Liver (tissue), 8 donors: ENCODE measurements at regions not wholly inside any gene's neighbourhood (a gene's known extent, or its start where the extent isn't known, plus 50 kb on each side); places are given as distances from the start of the nearest gene placed in this dataset.

Experiments used
- DNase-seq: peaks from one replicate; pipeline ENCODE4 v3.0.0-alpha.2; 2017; ENCODE audit warnings: low spot score
- H3K27ac ChIP-seq, 2 donors: one replicate each; pipeline ENCODE4 v1.7.0; 2013; ENCODE audit warnings: inconsistent platforms in 2 of 2, low read length in 2 of 2, control low read depth in 1 of 2, low read depth in 1 of 2, mild to moderate bottlenecking in 1 of 2
- H3K27me3 ChIP-seq, 4 donors: one replicate each; pipeline versions ENCODE4 v1.6.1 to v1.7.0; 2013; ENCODE audit warnings: low read length in 3 of 4, inconsistent platforms in 1 of 4, mild to moderate bottlenecking in 1 of 4, moderate library complexity in 1 of 4; ENCODE audit not compliant: control insufficient read depth in 4 of 4, insufficient read depth in 4 of 4
- H3K36me3 ChIP-seq, 4 donors: one replicate each; pipeline versions ENCODE4 v1.6.1 to v1.7.0; 2013; ENCODE audit warnings: low read length in 3 of 4, mild to moderate bottlenecking in 3 of 4, low read depth in 1 of 4, moderate library complexity in 1 of 4; ENCODE audit not compliant: control insufficient read depth in 4 of 4, insufficient read depth in 3 of 4
- H3K4me1 ChIP-seq, 4 donors: one replicate each; pipeline versions ENCODE4 v1.6.1 to v1.7.0; 2013; ENCODE audit warnings: low read length in 3 of 4, mild to moderate bottlenecking in 3 of 4, moderate library complexity in 1 of 4; ENCODE audit not compliant: control insufficient read depth in 4 of 4, insufficient read depth in 4 of 4
- H3K4me3 ChIP-seq, 3 donors: one replicate each; pipeline versions ENCODE4 v1.6.1 to v1.7.0; 2013; ENCODE audit warnings: low read length in 3 of 3, control low read depth in 1 of 3, low read depth in 1 of 3, mild to moderate bottlenecking in 1 of 3
- H3K9ac ChIP-seq, 2 donors: one replicate each; pipeline ENCODE4 v1.7.0; 2013; ENCODE audit warnings: low read length in 2 of 2, mild to moderate bottlenecking in 2 of 2, moderate library complexity in 2 of 2, control low read depth in 1 of 2, low read depth in 1 of 2
- H3K9me3 ChIP-seq, 4 donors: one replicate each; pipeline versions ENCODE4 v1.6.1 to v1.7.0; 2013; ENCODE audit warnings: low read length in 3 of 4; ENCODE audit not compliant: control insufficient read depth in 4 of 4
- CTCF ChIP-seq: fragments of 150-350 bp; IDR thresholded peaks from 2 replicates; pipeline ENCODE4 v1.5.1; 2017; ENCODE audit warnings: improper control_type of control experiment, low read depth, low read length; ENCODE audit not compliant: missing input control
- EGR1 ChIP-seq, 2 donors: IDR thresholded peaks; 2 replicates each; pipeline ENCODE4 v1.6.1; 2016 to 2018; ENCODE audit warnings: antibody characterized with exemption in 2 of 2, low read depth in 2 of 2
- FOXA1 ChIP-seq: IDR thresholded peaks from 2 replicates; pipeline ENCODE4 v1.6.1; 2016; ENCODE audit warnings: antibody characterized with exemption
- FOXA2 ChIP-seq: IDR thresholded peaks from 2 replicates; pipeline ENCODE4 v1.6.1; 2016; ENCODE audit warnings: antibody characterized with exemption
- GABPA ChIP-seq, 2 donors: IDR thresholded peaks in 1 of 2; conservative IDR thresholded peaks in 1 of 2; 2 replicates each; pipeline ENCODE4 v1.6.1; 2016; ENCODE audit warnings: antibody characterized with exemption in 2 of 2, mild to moderate bottlenecking in 1 of 2, moderate library complexity in 1 of 2
- HNF4A ChIP-seq, 2 donors: conservative IDR thresholded peaks; 2 replicates each; pipeline ENCODE4 v1.6.1; 2016; ENCODE audit warnings: antibody characterized with exemption in 2 of 2, mild to moderate bottlenecking in 2 of 2
- HNF4G ChIP-seq: IDR thresholded peaks from 2 replicates; pipeline ENCODE4 v1.6.1; 2016; ENCODE audit warnings: antibody characterized with exemption
- JUND ChIP-seq, 2 donors: IDR thresholded peaks; 2 replicates each; pipeline ENCODE4 v1.6.1; 2016; ENCODE audit warnings: antibody characterized with exemption in 2 of 2
- MAX ChIP-seq: IDR thresholded peaks from 2 replicates; pipeline ENCODE4 v1.6.1; 2016; ENCODE audit warnings: antibody characterized with exemption
- NR2F2 ChIP-seq: IDR thresholded peaks from 2 replicates; pipeline ENCODE4 v1.6.1; 2016; ENCODE audit warnings: antibody characterized with exemption
- RAD21 ChIP-seq, 2 donors: IDR thresholded peaks; 2 replicates each; pipeline ENCODE4 v1.6.1; 2016; ENCODE audit warnings: antibody characterized with exemption in 2 of 2, mild to moderate bottlenecking in 2 of 2
- RXRA ChIP-seq, 2 donors: IDR thresholded peaks; 2 replicates each; pipeline ENCODE4 v1.6.1; 2017 to 2018; ENCODE audit warnings: antibody characterized with exemption in 2 of 2, mild to moderate bottlenecking in 1 of 2
- SP1 ChIP-seq: IDR thresholded peaks from 2 replicates; pipeline ENCODE4 v1.6.1; 2018; ENCODE audit warnings: antibody characterized with exemption, mild to moderate bottlenecking
- TAF1 ChIP-seq: conservative IDR thresholded peaks from 2 replicates; pipeline ENCODE4 v1.6.1; 2016; ENCODE audit warnings: antibody characterized with exemption, mild to moderate bottlenecking
- YY1 ChIP-seq: IDR thresholded peaks from 2 replicates; pipeline ENCODE4 v1.6.1; 2016; ENCODE audit warnings: antibody characterized with exemption, mild to moderate bottlenecking
- ZBTB33 ChIP-seq: IDR thresholded peaks from 2 replicates; pipeline ENCODE4 v1.6.1; 2016; ENCODE audit warnings: antibody characterized with exemption
- WGBS: extraction: QIAGEN DNeasy Blood & Tissue Kit; methylation state at CpG from one replicate; pipeline ENCODE4 v1.1.7; 2013; 5-methylcytosine and 5-hydroxymethylcytosine counted together
- TF ChIP-seq, protein P1 (sequence below): IDR thresholded peaks from 2 replicates; pipeline ENCODE4 v1.6.1; 2016; ENCODE audit warnings: antibody characterized with exemption, mild to moderate bottlenecking
- TF ChIP-seq, protein P2 (sequence below): IDR thresholded peaks from 2 replicates; pipeline ENCODE4 v1.6.1; 2016; ENCODE audit warnings: antibody characterized with exemption
- donor health status: healthy.
- donor health status: healthy.
- donor health status: healthy.
- donor health status: healthy.
- donor health status: healthy.

DNA sequence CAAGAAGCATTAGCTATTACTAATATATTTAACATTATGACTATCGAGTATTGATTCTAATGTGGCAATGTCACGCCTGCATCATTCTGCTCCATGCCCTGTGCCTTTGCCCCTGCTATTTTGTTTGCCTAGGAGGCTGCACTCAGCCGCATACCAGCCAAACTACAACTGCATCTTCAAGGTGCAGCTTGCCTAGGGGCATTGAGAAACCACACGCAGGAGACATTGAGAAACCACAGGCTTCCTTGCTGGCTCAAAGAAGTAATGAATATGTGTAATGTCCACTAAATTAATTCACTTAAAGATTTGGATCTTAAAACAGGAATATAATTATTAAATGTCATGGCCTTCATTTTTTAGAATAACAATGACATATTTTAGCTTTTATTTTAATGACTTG is 683.6 kb upstream of the TENM3 start:
- TF ChIP-seq ZBTB33: no peak
- WGBS: 66% methylated on average over 4 of the region's 4 CpGs

DNA sequence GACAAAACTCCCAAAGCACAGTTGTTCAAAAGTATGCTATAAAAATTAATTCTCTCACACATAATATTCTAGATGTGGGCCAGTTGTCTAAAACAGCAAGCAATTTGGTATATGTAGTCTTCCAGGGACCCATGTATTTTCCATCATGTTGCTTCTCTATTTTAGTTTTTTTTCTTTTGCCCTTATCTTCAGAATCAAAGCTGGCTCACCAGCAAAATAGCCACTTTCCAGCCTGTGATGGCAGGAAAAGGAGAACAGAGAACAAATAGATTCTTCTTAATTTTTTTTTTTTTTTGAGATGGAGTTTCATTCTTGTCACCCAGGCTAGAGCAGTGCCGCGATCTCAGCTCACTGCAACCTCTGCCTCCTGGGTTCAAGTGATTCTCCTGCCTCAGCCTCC is 680.8 kb upstream of the TENM3 start:
- 95% methylated on average over 2 of the region's 2 CpGs for WGBS
- H3K36me3 ChIP-seq: no peaks in the 10 kb centered on the region

More for the DNA sequence above, 683.6 kb upstream of the TENM3 start:
- Histone ChIP-seq H3K36me3 (no peaks in the 10 kb centered on the region), H3K4me3 (no peak overlapping the region), H3K4me1 (no peaks in the 10 kb centered on the region), H3K27ac (no peak overlapping the region), H3K9me3 (no peaks in the 10 kb centered on the region), H3K9ac (no peak overlapping the region), H3K27me3 (peaks cover 0 to 5% (median 0%) of the 10 kb centered on the region in 4 donors)
- no peak for DNase-seq

More for the DNA sequence above, 680.8 kb upstream of the TENM3 start:
- Histone ChIP-seq H3K4me1 (no peaks in the 10 kb centered on the region), H3K27ac (no peak overlapping the region), H3K9ac (no peak overlapping the region), H3K27me3 (peaks cover 0 to 3% (median 0%) of the 10 kb centered on the region in 4 donors), H3K4me3 (no peak overlapping the region), H3K9me3 (no peaks in the 10 kb centered on the region)
- TF ChIP-seq, protein P1, sequence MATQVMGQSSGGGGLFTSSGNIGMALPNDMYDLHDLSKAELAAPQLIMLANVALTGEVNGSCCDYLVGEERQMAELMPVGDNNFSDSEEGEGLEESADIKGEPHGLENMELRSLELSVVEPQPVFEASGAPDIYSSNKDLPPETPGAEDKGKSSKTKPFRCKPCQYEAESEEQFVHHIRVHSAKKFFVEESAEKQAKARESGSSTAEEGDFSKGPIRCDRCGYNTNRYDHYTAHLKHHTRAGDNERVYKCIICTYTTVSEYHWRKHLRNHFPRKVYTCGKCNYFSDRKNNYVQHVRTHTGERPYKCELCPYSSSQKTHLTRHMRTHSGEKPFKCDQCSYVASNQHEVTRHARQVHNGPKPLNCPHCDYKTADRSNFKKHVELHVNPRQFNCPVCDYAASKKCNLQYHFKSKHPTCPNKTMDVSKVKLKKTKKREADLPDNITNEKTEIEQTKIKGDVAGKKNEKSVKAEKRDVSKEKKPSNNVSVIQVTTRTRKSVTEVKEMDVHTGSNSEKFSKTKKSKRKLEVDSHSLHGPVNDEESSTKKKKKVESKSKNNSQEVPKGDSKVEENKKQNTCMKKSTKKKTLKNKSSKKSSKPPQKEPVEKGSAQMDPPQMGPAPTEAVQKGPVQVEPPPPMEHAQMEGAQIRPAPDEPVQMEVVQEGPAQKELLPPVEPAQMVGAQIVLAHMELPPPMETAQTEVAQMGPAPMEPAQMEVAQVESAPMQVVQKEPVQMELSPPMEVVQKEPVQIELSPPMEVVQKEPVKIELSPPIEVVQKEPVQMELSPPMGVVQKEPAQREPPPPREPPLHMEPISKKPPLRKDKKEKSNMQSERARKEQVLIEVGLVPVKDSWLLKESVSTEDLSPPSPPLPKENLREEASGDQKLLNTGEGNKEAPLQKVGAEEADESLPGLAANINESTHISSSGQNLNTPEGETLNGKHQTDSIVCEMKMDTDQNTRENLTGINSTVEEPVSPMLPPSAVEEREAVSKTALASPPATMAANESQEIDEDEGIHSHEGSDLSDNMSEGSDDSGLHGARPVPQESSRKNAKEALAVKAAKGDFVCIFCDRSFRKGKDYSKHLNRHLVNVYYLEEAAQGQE: no peak
- TF ChIP-seq ZBTB33 (no peak), RXRA (IDR thresholded peaks at IDR 0.05) (no peak), MAX (no peak), HNF4A (conservative IDR thresholded peaks at IDR 0.05) (no peak), FOXA1 (no peak), YY1 (no peak), JUND (IDR thresholded peaks at IDR 0.05) (no peak), TAF1 (no peak), HNF4G (no peak), EGR1 (IDR thresholded peaks at IDR 0.05; ENCODE audit: low read depth in 2 of 2) (no peak), GABPA (IDR thresholded peaks at IDR 0.05 in 1 of 2, conservative IDR thresholded peaks at IDR 0.05 in 1 of 2) (no peak), NR2F2 (no peak), SP1 (no peak), CTCF (no peak), FOXA2 (no peak), RAD21 (IDR thresholded peaks at IDR 0.05) (no peak)
- TF ChIP-seq, protein P2, sequence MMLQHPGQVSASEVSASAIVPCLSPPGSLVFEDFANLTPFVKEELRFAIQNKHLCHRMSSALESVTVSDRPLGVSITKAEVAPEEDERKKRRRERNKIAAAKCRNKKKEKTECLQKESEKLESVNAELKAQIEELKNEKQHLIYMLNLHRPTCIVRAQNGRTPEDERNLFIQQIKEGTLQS: no peak
- no peak for DNase-seq
